ENCODE measurements at regions not wholly inside any gene's neighbourhood (a gene's known extent, or its start where the extent isn't known, plus 50 kb on each side); places are given as distances from the start of the nearest gene placed in this dataset.

DNA sequence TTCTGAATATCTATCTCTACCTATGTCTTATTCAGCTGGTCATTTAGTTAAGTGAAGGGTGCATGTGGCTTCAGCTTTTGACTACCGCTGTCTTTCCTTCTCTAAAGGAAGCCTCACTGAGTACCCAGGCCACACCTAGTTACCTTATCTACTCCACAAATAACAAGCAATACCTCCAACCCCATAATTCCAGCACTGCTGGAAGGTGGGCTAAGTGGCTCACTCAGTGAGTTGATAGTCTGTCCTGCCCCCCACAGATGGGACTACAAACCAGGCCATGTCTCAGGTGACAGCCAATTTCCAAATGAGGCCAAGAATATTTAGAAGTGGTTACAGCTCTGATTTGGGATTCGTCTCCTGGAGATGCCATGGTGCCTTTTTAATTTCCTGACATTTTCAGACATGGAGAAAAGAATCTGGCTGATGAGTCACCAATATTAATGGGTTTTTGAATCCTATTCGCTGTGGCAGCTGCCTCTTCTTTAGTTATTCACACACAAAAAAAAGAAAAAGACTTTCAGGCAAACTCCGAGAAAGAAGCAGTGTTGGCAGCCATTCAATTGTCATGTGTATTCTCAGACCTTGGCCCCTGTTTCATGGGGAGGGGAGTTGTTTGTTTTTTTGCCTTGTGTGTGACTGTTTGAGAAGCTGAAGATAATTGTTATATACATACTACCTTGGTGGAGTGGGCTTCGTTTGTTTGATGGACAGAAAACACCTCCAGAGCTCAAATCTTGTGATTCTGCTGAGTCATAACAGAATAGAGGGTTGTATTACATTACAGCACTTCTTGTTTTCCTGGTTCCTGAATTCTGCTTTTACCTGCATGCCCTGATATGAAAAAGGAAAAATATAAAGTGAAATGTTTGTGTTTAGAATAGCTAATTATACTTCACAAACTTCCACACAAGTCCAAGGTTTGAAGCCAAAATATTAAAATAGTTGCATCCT is 64.2 kb downstream of the SCG2 start:
- TF ChIP-seq RAD21 (IDR thresholded peaks at IDR 0.05) = no peak
- no peak for TF ChIP-seq YY1 (IDR thresholded peaks at IDR 0.05)
- TF ChIP-seq NR2F2 (IDR thresholded peaks at IDR 0.05) = no peak
- TF ChIP-seq, protein P1, sequence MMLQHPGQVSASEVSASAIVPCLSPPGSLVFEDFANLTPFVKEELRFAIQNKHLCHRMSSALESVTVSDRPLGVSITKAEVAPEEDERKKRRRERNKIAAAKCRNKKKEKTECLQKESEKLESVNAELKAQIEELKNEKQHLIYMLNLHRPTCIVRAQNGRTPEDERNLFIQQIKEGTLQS (IDR thresholded peaks at IDR 0.05) = no peak
- TF ChIP-seq, protein P2, sequence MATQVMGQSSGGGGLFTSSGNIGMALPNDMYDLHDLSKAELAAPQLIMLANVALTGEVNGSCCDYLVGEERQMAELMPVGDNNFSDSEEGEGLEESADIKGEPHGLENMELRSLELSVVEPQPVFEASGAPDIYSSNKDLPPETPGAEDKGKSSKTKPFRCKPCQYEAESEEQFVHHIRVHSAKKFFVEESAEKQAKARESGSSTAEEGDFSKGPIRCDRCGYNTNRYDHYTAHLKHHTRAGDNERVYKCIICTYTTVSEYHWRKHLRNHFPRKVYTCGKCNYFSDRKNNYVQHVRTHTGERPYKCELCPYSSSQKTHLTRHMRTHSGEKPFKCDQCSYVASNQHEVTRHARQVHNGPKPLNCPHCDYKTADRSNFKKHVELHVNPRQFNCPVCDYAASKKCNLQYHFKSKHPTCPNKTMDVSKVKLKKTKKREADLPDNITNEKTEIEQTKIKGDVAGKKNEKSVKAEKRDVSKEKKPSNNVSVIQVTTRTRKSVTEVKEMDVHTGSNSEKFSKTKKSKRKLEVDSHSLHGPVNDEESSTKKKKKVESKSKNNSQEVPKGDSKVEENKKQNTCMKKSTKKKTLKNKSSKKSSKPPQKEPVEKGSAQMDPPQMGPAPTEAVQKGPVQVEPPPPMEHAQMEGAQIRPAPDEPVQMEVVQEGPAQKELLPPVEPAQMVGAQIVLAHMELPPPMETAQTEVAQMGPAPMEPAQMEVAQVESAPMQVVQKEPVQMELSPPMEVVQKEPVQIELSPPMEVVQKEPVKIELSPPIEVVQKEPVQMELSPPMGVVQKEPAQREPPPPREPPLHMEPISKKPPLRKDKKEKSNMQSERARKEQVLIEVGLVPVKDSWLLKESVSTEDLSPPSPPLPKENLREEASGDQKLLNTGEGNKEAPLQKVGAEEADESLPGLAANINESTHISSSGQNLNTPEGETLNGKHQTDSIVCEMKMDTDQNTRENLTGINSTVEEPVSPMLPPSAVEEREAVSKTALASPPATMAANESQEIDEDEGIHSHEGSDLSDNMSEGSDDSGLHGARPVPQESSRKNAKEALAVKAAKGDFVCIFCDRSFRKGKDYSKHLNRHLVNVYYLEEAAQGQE (IDR thresholded peaks at IDR 0.05) = no peak
- TF ChIP-seq FOXA2 (IDR thresholded peaks at IDR 0.05) = no peak
- no peak for TF ChIP-seq HNF4A (conservative IDR thresholded peaks at IDR 0.05)
- no peak for TF ChIP-seq GABPA (IDR thresholded peaks at IDR 0.05 in 1 of 2, conservative IDR thresholded peaks at IDR 0.05 in 1 of 2)
- TF ChIP-seq JUND (IDR thresholded peaks at IDR 0.05) = no peak
- no peak for TF ChIP-seq TAF1 (conservative IDR thresholded peaks at IDR 0.05)
- no peak for TF ChIP-seq EGR1 (IDR thresholded peaks at IDR 0.05; ENCODE audit: low read depth in 2 of 2)
- TF ChIP-seq SP1 (IDR thresholded peaks at IDR 0.05) = no peak
- H3K9me3 ChIP-seq (ENCODE audit: control insufficient read depth in 4 of 4, low read length in 3 of 4) = no peaks in the 10 kb centered on the region
- 47% methylated on average over 5 of the region's 5 CpGs for WGBS
- H3K27ac ChIP-seq (ENCODE audit: low read depth in 1 of 2, low read length in 2 of 2) = no peak overlapping the region
- no peaks in the 10 kb centered on the region for H3K36me3 ChIP-seq (ENCODE audit: control insufficient read depth in 4 of 4, insufficient read depth in 3 of 4, low read depth in 1 of 4, low read length in 3 of 4)
- H3K27me3 ChIP-seq (ENCODE audit: control insufficient read depth in 4 of 4, insufficient read depth in 4 of 4, low read length in 3 of 4) = peaks cover 0 to 4% (median under 1%) of the 10 kb centered on the region in 4 donors
- DNase-seq (ENCODE audit: low spot score) = no peak
- H3K9ac ChIP-seq (ENCODE audit: low read depth in 1 of 2, low read length in 2 of 2) = no peak overlapping the region
- no peak overlapping the region for H3K4me3 ChIP-seq (ENCODE audit: low read depth in 1 of 3, low read length in 3 of 3)
- H3K4me1 ChIP-seq (ENCODE audit: control insufficient read depth in 4 of 4, insufficient read depth in 4 of 4, low read length in 3 of 4) = no peaks in the 10 kb centered on the region

DNA sequence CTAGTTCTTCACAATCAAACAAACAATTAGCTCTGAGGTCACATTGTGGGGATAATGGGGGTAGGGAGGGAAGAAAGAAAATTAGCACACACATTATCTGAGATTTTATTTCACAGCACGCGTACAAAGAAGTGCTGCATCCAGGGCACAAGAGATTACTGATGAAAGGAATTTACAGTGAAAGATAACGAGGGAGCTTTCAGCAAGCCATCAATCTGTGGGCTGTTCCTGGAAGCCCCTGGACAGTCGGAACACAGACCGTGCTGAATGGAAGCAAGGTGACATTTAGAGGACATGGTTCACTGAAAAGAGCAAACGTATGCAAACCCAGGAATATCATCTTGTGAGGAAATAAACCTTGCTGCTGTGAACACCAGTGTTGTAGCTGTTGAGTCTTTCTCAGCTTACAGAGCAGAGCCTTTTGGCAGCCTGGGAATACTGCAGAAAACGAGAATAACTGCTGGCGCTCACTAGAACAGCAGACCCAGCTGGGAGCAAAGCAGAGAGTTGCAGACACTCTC is 63.2 kb downstream of the SCG2 start:
- Histone ChIP-seq H3K9ac (ENCODE audit: low read depth in 1 of 2, low read length in 2 of 2) (no peak overlapping the region), H3K27ac (ENCODE audit: low read depth in 1 of 2, low read length in 2 of 2) (no peak overlapping the region), H3K4me1 (ENCODE audit: control insufficient read depth in 4 of 4, insufficient read depth in 4 of 4, low read length in 3 of 4) (no peaks in the 10 kb centered on the region), H3K27me3 (ENCODE audit: control insufficient read depth in 4 of 4, insufficient read depth in 4 of 4, low read length in 3 of 4) (peaks cover 0 to 4% (median under 1%) of the 10 kb centered on the region in 4 donors), H3K9me3 (ENCODE audit: control insufficient read depth in 4 of 4, low read length in 3 of 4) (no peaks in the 10 kb centered on the region), H3K36me3 (ENCODE audit: control insufficient read depth in 4 of 4, insufficient read depth in 3 of 4, low read depth in 1 of 4, low read length in 3 of 4) (no peaks in the 10 kb centered on the region), H3K4me3 (ENCODE audit: low read depth in 1 of 3, low read length in 3 of 3) (no peak overlapping the region)
- no peak for DNase-seq (ENCODE audit: low spot score)
- TF ChIP-seq ZBTB33 (IDR thresholded peaks at IDR 0.05) = no peak
- TF ChIP-seq NR2F2 (IDR thresholded peaks at IDR 0.05) = no peak
- TF ChIP-seq, protein P3, sequence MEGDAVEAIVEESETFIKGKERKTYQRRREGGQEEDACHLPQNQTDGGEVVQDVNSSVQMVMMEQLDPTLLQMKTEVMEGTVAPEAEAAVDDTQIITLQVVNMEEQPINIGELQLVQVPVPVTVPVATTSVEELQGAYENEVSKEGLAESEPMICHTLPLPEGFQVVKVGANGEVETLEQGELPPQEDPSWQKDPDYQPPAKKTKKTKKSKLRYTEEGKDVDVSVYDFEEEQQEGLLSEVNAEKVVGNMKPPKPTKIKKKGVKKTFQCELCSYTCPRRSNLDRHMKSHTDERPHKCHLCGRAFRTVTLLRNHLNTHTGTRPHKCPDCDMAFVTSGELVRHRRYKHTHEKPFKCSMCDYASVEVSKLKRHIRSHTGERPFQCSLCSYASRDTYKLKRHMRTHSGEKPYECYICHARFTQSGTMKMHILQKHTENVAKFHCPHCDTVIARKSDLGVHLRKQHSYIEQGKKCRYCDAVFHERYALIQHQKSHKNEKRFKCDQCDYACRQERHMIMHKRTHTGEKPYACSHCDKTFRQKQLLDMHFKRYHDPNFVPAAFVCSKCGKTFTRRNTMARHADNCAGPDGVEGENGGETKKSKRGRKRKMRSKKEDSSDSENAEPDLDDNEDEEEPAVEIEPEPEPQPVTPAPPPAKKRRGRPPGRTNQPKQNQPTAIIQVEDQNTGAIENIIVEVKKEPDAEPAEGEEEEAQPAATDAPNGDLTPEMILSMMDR (IDR thresholded peaks at IDR 0.05; ENCODE audit: low read depth, low read length, missing input control) = no peak
- TF ChIP-seq MAX (IDR thresholded peaks at IDR 0.05) = no peak
- no peak for TF ChIP-seq EGR1 (IDR thresholded peaks at IDR 0.05; ENCODE audit: low read depth in 2 of 2)
- TF ChIP-seq HNF4A (conservative IDR thresholded peaks at IDR 0.05) = no peak
- no peak for TF ChIP-seq RXRA (IDR thresholded peaks at IDR 0.05)
- TF ChIP-seq, protein P2 (IDR thresholded peaks at IDR 0.05) = no peak
- TF ChIP-seq YY1 (IDR thresholded peaks at IDR 0.05) = no peak
- TF ChIP-seq JUND (IDR thresholded peaks at IDR 0.05) = no peak
- TF ChIP-seq FOXA1 (IDR thresholded peaks at IDR 0.05) = no peak
- TF ChIP-seq HNF4G (IDR thresholded peaks at IDR 0.05) = no peak
- TF ChIP-seq, protein P1 (IDR thresholded peaks at IDR 0.05) = no peak
- TF ChIP-seq TAF1 (conservative IDR thresholded peaks at IDR 0.05) = no peak
- TF ChIP-seq FOXA2 (IDR thresholded peaks at IDR 0.05) = no peak
- TF ChIP-seq RAD21 (IDR thresholded peaks at IDR 0.05) = no peak
- TF ChIP-seq GABPA (IDR thresholded peaks at IDR 0.05 in 1 of 2, conservative IDR thresholded peaks at IDR 0.05 in 1 of 2) = no peak
- WGBS = 47% methylated on average over 8 of the region's 8 CpGs

Data from liver (tissue), 8 donors.